Smooth muscle cell (in vitro differentiated cells): ENCODE measurements at regions not wholly inside any gene's neighbourhood (a gene's known extent, or its start where the extent isn't known, plus 50 kb on each side); places are given as distances from the start of the nearest gene placed in this dataset.

Source experiments
- DNase-seq: peaks from one replicate; lab custom pipeline; 2025; ENCODE audit not compliant: unreplicated experiment; lab: John Stamatoyannopoulos, UW
- H2AFZ ChIP-seq: fragments of 200-600 bp; sonication (generic); 2 replicates; pipeline ENCODE4 v1.6.0; 2016; ENCODE audit warnings: antibody characterized with exemption, low read depth, mild to moderate bottlenecking
- H3F3A ChIP-seq: fragments of 200-600 bp; sonication (generic); 2 replicates; pipeline ENCODE4 v1.6.0; 2017; ENCODE audit warnings: antibody characterized with exemption, low read depth
- H3K27ac ChIP-seq: fragments of 200-600 bp; sonication (generic); 2 replicates; pipeline ENCODE4 v1.5.1; 2016; ENCODE audit warnings: low read depth, mild to moderate bottlenecking
- H3K27me3 ChIP-seq: fragments of 200-600 bp; sonication (generic); 2 replicates; pipeline ENCODE4 v1.6.1; 2016; ENCODE audit warnings: low read depth, mild to moderate bottlenecking
- H3K36me3 ChIP-seq: fragments of 200-600 bp; sonication (generic); 2 replicates; pipeline ENCODE4 v1.5.1; 2016; ENCODE audit warnings: low read depth
- H3K4me1 ChIP-seq: fragments of 200-600 bp; sonication (generic); 2 replicates; pipeline ENCODE4 v1.5.1; 2016; ENCODE audit warnings: low read depth
- H3K4me2 ChIP-seq: fragments of 200-600 bp; sonication (generic); 2 replicates; pipeline ENCODE4 v1.6.0; 2016; ENCODE audit warnings: mild to moderate bottlenecking
- H3K4me3 ChIP-seq: fragments of 200-600 bp; sonication (generic); 2 replicates; pipeline ENCODE4 v1.5.1; 2016; ENCODE audit warnings: mild to moderate bottlenecking
- H3K79me2 ChIP-seq: fragments of 200-600 bp; sonication (generic); 2 replicates; pipeline ENCODE4 v1.6.0; 2016; ENCODE audit warnings: low read depth, mild to moderate bottlenecking
- H3K9ac ChIP-seq: fragments of 200-600 bp; sonication (generic); 2 replicates; pipeline ENCODE4 v1.6.0; 2016; ENCODE audit warnings: low read depth
- H3K9me3 ChIP-seq: fragments of 200-600 bp; sonication (generic); replicated peaks from 2 replicates; pipeline ENCODE4 v1.5.1; 2016; ENCODE audit warnings: low read depth
- H4K20me1 ChIP-seq: fragments of 200-600 bp; sonication (generic); 2 replicates; pipeline ENCODE4 v1.6.0; 2016; ENCODE audit warnings: low read depth
- CTCF ChIP-seq: fragments of 200-600 bp; sonication (generic); IDR thresholded peaks from 2 replicates; pipeline ENCODE4 v1.5.1; 2017; ENCODE audit warnings: borderline replicate concordance, mild to moderate bottlenecking, antibody characterized with exemption; ENCODE audit not compliant: insufficient read depth, poor library complexity, severe bottlenecking
- WGBS: methylation state at CpG from one replicate; pipeline ENCODE4 v1.1.7; 2016; ENCODE audit warnings: low lambda C conversion rate; 5-methylcytosine and 5-hydroxymethylcytosine counted together

DNA sequence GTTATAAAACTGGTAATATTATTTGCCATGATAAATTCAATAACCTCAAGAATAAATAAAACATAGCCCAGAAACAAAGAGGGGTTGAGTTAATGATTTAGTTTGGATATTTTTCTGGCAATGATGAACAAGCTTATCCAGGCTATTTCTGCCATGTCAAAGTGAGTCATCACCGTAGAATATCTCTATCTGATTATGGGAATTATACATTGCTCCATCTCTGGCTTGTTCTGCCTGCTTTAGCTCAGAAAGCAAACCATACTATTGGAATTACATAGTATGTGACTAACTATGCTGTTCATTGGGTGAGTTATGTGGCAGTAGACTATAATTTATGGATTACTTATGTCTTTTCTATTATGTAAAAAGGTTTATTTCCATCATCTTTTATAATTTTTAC is 680.1 kb upstream of the AADAT start:
- WGBS, result 46% methylated on average over 1 of the region's 1 CpG
- no peaks in the 10 kb centered on the region for H3K9me3 ChIP-seq
- no peak overlapping the region for H3K9ac ChIP-seq
- DNase-seq, result no peak
- H3K4me3 ChIP-seq, result no peak overlapping the region
- no peak for TF ChIP-seq CTCF
- no peaks in the 10 kb centered on the region for H3K36me3 ChIP-seq
- H3F3A ChIP-seq, result no peaks in the 10 kb centered on the region
- no peak overlapping the region for H3K27ac ChIP-seq
- no peak overlapping the region for H2AFZ ChIP-seq
- no peak overlapping the region for H3K4me2 ChIP-seq
- H3K79me2 ChIP-seq, result no peaks in the 10 kb centered on the region
- no peaks in the 10 kb centered on the region for H3K4me1 ChIP-seq
- H3K27me3 ChIP-seq, result no peaks in the 10 kb centered on the region
- no peaks in the 10 kb centered on the region for H4K20me1 ChIP-seq

- no peaks in the 10 kb centered on the region for H3K4me1 ChIP-seq
- no peaks in the 10 kb centered on the region for H4K20me1 ChIP-seq
- no peak overlapping the region for H3K27ac ChIP-seq
- no peaks in the 10 kb centered on the region for H3K9me3 ChIP-seq
- H3K4me2 ChIP-seq, result no peak overlapping the region
- H3K9ac ChIP-seq, result no peak overlapping the region
- no peaks in the 10 kb centered on the region for H3K79me2 ChIP-seq
- H3F3A ChIP-seq, result no peaks in the 10 kb centered on the region
- H2AFZ ChIP-seq, result no peak overlapping the region
- H3K36me3 ChIP-seq, result no peaks in the 10 kb centered on the region
- no peak for DNase-seq
- H3K27me3 ChIP-seq, result no peaks in the 10 kb centered on the region
- no peak for TF ChIP-seq CTCF
- H3K4me3 ChIP-seq, result no peak overlapping the region
- WGBS, result 94% methylated on average over 4 of the region's 4 CpGs
Observed at GRCh38 chr4:170758988-170759387, 669.2 kb upstream of the AADAT start.

DNA sequence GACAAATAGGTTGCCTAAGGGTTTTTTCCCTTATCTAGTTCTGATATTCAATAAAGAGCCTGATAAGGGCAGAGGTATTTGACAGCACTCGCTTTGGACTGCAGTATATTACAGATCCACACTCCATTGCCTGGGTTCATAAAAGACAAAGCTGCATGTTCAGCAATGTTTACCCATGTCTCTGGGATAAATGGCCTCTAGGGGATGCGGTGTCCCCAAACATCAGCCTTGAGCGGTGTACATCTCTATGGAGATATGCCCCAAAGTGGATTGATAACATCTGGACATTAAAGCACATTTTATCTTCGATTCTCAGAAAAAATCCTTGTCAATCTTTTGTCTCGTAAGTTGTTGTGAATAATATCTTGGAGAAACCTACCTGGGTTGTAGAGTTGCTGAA is 660.8 kb upstream of the AADAT start:
- Histone ChIP-seq H3K4me3 (no peak overlapping the region), H3K9ac (no peak overlapping the region), H3K27me3 (no peaks in the 10 kb centered on the region), H4K20me1 (no peaks in the 10 kb centered on the region), H3K9me3 (no peaks in the 10 kb centered on the region), H3K36me3 (no peaks in the 10 kb centered on the region), H3K79me2 (no peaks in the 10 kb centered on the region), H2AFZ (no peak overlapping the region), H3F3A (no peaks in the 10 kb centered on the region), H3K27ac (no peak overlapping the region), H3K4me2 (no peak overlapping the region), H3K4me1 (no peaks in the 10 kb centered on the region)
- TF ChIP-seq CTCF, result no peak
- WGBS, result 84% methylated on average over 5 of the region's 5 CpGs
- DNase-seq, result no peak

DNA sequence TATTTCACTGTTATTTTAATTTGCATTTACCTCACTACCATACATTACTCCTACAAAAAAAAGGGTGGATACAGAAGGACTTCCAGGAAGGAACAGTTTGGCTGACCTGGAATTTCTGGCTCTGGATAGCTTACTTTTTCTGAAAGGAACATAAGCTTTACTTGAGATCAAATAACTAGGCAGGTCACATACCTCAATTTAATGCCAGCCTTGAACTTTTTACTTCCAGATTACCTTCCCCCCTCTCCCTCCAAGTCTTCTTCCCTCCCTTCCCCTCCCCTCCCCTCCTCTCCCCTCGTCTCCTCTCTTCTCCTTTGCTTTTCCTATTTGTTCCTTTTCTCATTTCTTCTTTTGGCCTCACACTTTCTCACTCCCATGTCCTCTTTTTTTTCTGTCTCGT is 659.2 kb upstream of the AADAT start:
- H3K36me3 ChIP-seq, result no peaks in the 10 kb centered on the region
- H2AFZ ChIP-seq, result no peak overlapping the region
- TF ChIP-seq CTCF, result no peak
- no peak for DNase-seq
- no peak overlapping the region for H3K4me2 ChIP-seq
- H3K9me3 ChIP-seq, result no peaks in the 10 kb centered on the region
- H3K27ac ChIP-seq, result no peak overlapping the region
- WGBS, result 78% methylated on average over 1 of the region's 2 CpGs
- H3K27me3 ChIP-seq, result no peaks in the 10 kb centered on the region
- no peaks in the 10 kb centered on the region for H3F3A ChIP-seq
- H3K4me3 ChIP-seq, result no peak overlapping the region
- no peaks in the 10 kb centered on the region for H3K79me2 ChIP-seq
- H4K20me1 ChIP-seq, result no peaks in the 10 kb centered on the region
- no peak overlapping the region for H3K9ac ChIP-seq
- no peaks in the 10 kb centered on the region for H3K4me1 ChIP-seq
